Midbrain (tissue), 1 donor: ENCODE measurements at regions not wholly inside any gene's neighbourhood (a gene's known extent, or its start where the extent isn't known, plus 50 kb on each side); places are given as distances from the start of the nearest gene placed in this dataset.
"Not testable (repeated sequence)": the region's sequence is repeated elsewhere in the genome, so short reads cannot be mapped to it uniquely, and the experiment has no call there.

Experiments
- DNase-seq: peaks from one replicate; lab custom pipeline; 2025; lab: John Stamatoyannopoulos, UW

GRCh38 chr4:187493661-187494060 lies 501.9 kb upstream of the ZFP42 start:
- DNase-seq = no peak

GRCh38 chr4:187499956-187500355 lies 495.6 kb upstream of the ZFP42 start:
- no peak for DNase-seq

- DNase-seq = no peak
Observed at GRCh38 chr4:187500796-187501195, 494.8 kb upstream of the ZFP42 start.

GRCh38 chr4:187501731-187502130 lies 493.8 kb upstream of the ZFP42 start:
- no peak for DNase-seq

GRCh38 chr4:187504974-187505797 lies 490.4 kb upstream of the ZFP42 start:
- no peak for DNase-seq

- not testable (repeated sequence) for DNase-seq
Observed at GRCh38 chr4:187505798-187506141, 489.8 kb upstream of the ZFP42 start.

- DNase-seq = no peak
Observed at GRCh38 chr4:187516224-187516623, 479.3 kb upstream of the ZFP42 start.

GRCh38 chr4:187541666-187542065 lies 453.9 kb upstream of the ZFP42 start:
- no peak for DNase-seq

GRCh38 chr4:187544461-187545053 lies 451.0 kb upstream of the ZFP42 start:
- DNase-seq = no peak

- DNase-seq = no peak
Observed at GRCh38 chr4:187547316-187547715, 448.3 kb upstream of the ZFP42 start.

- DNase-seq = no peak
Observed at GRCh38 chr4:187550256-187550950, 445.2 kb upstream of the ZFP42 start.

- DNase-seq = no peak
Observed at GRCh38 chr4:187552781-187553180, 442.8 kb upstream of the ZFP42 start.

GRCh38 chr4:187555174-187555573 lies 440.4 kb upstream of the ZFP42 start:
- DNase-seq = no peak

GRCh38 chr4:187558391-187558790 lies 437.2 kb upstream of the ZFP42 start:
- DNase-seq = no peak

- DNase-seq = no peak
Observed at GRCh38 chr4:187562345-187562744, 433.2 kb upstream of the ZFP42 start.

GRCh38 chr4:187565416-187565815 lies 430.2 kb upstream of the ZFP42 start:
- no peak for DNase-seq

- no peak for DNase-seq
Observed at GRCh38 chr4:187569871-187570270, 425.7 kb upstream of the ZFP42 start.

GRCh38 chr4:187575706-187576105 lies 419.9 kb upstream of the ZFP42 start:
- no peak for DNase-seq

GRCh38 chr4:187576751-187577150 lies 418.8 kb upstream of the ZFP42 start:
- DNase-seq = no peak

GRCh38 chr4:187577941-187578480 lies 417.6 kb upstream of the ZFP42 start:
- DNase-seq = no peak

GRCh38 chr4:187586892-187587291 lies 408.7 kb upstream of the ZFP42 start:
- no peak for DNase-seq

- no peak for DNase-seq
Observed at GRCh38 chr4:187598196-187598595, 397.4 kb upstream of the ZFP42 start.
